Astrocyte (in vitro differentiated cells and primary cell): ENCODE measurements at regions not wholly inside any gene's neighbourhood (a gene's known extent, or its start where the extent isn't known, plus 50 kb on each side); places are given as distances from the start of the nearest gene placed in this dataset.

Experiments used
- DNase-seq: peaks from one replicate; pipeline ENCODE4 v3.0.0-alpha.2; 2010; ENCODE audit warnings: low read depth
- FAIRE-seq: peaks from 2 replicates; lab custom pipeline; 2011; peaks lifted over from hg19 to GRCh38; lab: Jason Lieb, UNC
- H2AFZ ChIP-seq: 2 replicates; pipeline ENCODE4 v1.6.0; 2012; ENCODE audit warnings: low read depth, low read length, inconsistent platforms
- H3K27ac ChIP-seq: 2 replicates; pipeline ENCODE4 v1.5.1; 2011; ENCODE audit warnings: low read depth, low read length, inconsistent platforms
- H3K27me3 ChIP-seq: 2 replicates; pipeline ENCODE4 v1.6.0; 2011; ENCODE audit warnings: low read length, inconsistent platforms; ENCODE audit not compliant: insufficient read depth
- H3K36me3 ChIP-seq: 2 replicates; pipeline ENCODE4 v1.5.1; 2011; ENCODE audit warnings: low read length, inconsistent platforms; ENCODE audit not compliant: insufficient read depth
- H3K4me1 ChIP-seq: 2 replicates; pipeline ENCODE4 v1.5.1; 2011; ENCODE audit warnings: low read length, inconsistent platforms; ENCODE audit not compliant: insufficient read depth
- H3K4me2 ChIP-seq: 2 replicates; pipeline ENCODE4 v1.6.0; 2012; ENCODE audit warnings: low read length, inconsistent platforms
- H3K4me3 ChIP-seq: 2 replicates; pipeline ENCODE4 v1.5.1; 2011; ENCODE audit warnings: low read depth, mild to moderate bottlenecking, low read length, inconsistent platforms; ENCODE audit not compliant: insufficient read depth
- H3K79me2 ChIP-seq: 2 replicates; pipeline ENCODE4 v1.6.0; 2012; ENCODE audit warnings: mild to moderate bottlenecking, low read length, inconsistent platforms; ENCODE audit not compliant: insufficient read depth
- H3K9ac ChIP-seq: 2 replicates; pipeline ENCODE4 v1.6.0; 2012; ENCODE audit warnings: mild to moderate bottlenecking, low read length, inconsistent platforms
- H3K9me3 ChIP-seq: 2 replicates; pipeline ENCODE4 v1.5.1; 2012; ENCODE audit warnings: low read depth, mild to moderate bottlenecking, low read length, inconsistent platforms; ENCODE audit not compliant: insufficient read depth
- H4K20me1 ChIP-seq: 2 replicates; pipeline ENCODE4 v1.6.0; 2012; ENCODE audit warnings: low read length, inconsistent platforms; ENCODE audit not compliant: insufficient read depth
- H3K27ac Mint-ChIP-seq: one replicate; pipeline ENCODE4 v1.8.0; 2021; ENCODE audit warnings: mild to moderate bottlenecking, mixed read lengths; ENCODE audit not compliant: unreplicated experiment
- H3K27me3 Mint-ChIP-seq: one replicate; pipeline ENCODE4 v1.8.0; 2021; ENCODE audit warnings: low read depth, mixed read lengths; ENCODE audit not compliant: unreplicated experiment
- H3K36me3 Mint-ChIP-seq: one replicate; pipeline ENCODE4 v1.8.0; 2021; ENCODE audit warnings: low read depth, mixed read lengths; ENCODE audit not compliant: unreplicated experiment
- H3K4me1 Mint-ChIP-seq: one replicate; pipeline ENCODE4 v1.8.0; 2021; ENCODE audit warnings: low read depth, mixed read lengths; ENCODE audit not compliant: unreplicated experiment
- H3K4me3 Mint-ChIP-seq: one replicate; pipeline ENCODE4 v1.8.0; 2021; ENCODE audit warnings: mild to moderate bottlenecking, moderate library complexity, mixed read lengths; ENCODE audit not compliant: unreplicated experiment
- H3K9me3 Mint-ChIP-seq: one replicate; pipeline ENCODE4 v1.8.0; 2021; ENCODE audit warnings: mild to moderate bottlenecking, mixed read lengths; ENCODE audit not compliant: unreplicated experiment
- CTCF ChIP-seq: IDR thresholded peaks from 2 replicates; pipeline ENCODE4 v1.5.1; 2011; ENCODE audit warnings: low read depth, mild to moderate bottlenecking, inconsistent platforms, low read length, moderate library complexity; ENCODE audit not compliant: insufficient read depth
- EZH2 ChIP-seq: IDR thresholded peaks from 2 replicates; pipeline ENCODE4 v1.6.1; 2012; ENCODE audit warnings: mild to moderate bottlenecking, low read length, inconsistent platforms; ENCODE audit not compliant: insufficient read depth

GRCh38 chr13:83311886-83312577 is 570.2 kb downstream of the SLITRK1 start:
- Mint-ChIP-seq H3K36me3 (no peaks in the 10 kb centered on the region), H3K4me3 (no peak overlapping the region), H3K4me1 (peaks cover 9% of the 10 kb centered on the region), H3K9me3 (no peaks in the 10 kb centered on the region), H3K27me3 (no peaks in the 10 kb centered on the region), H3K27ac (peak overlapping the region; percentile 58)
- no peaks in the 10 kb centered on the region for H3K79me2 ChIP-seq
- peaks cover 6% of the 10 kb centered on the region for H3K4me1 ChIP-seq
- H3K27ac ChIP-seq, result peak overlapping the region; percentile 19
- no peaks in the 10 kb centered on the region for H3K36me3 ChIP-seq
- no peak overlapping the region for H3K4me3 ChIP-seq
- no peaks in the 10 kb centered on the region for H3K9me3 ChIP-seq
- TF ChIP-seq EZH2 (no peak), CTCF (no peak)
- no peak overlapping the region for H3K9ac ChIP-seq
- no peaks in the 10 kb centered on the region for H3K27me3 ChIP-seq
- no peaks in the 10 kb centered on the region for H4K20me1 ChIP-seq
- peak overlapping the region; percentile 5 for H3K4me2 ChIP-seq
- DNase-seq (peak; percentile 36), FAIRE-seq (no peak)
- H2AFZ ChIP-seq, result no peak overlapping the region

GRCh38 chr13:83298617-83299016 is 583.7 kb downstream of the SLITRK1 start:
- Mint-ChIP-seq H3K4me1 (no peaks in the 10 kb centered on the region), H3K36me3 (no peaks in the 10 kb centered on the region), H3K27ac (no peak overlapping the region), H3K27me3 (no peaks in the 10 kb centered on the region), H3K9me3 (no peaks in the 10 kb centered on the region), H3K4me3 (no peak overlapping the region)
- Histone ChIP-seq H3K4me2 (no peak overlapping the region), H3K9me3 (no peaks in the 10 kb centered on the region), H3K9ac (no peak overlapping the region), H3K27ac (no peak overlapping the region), H2AFZ (no peak overlapping the region), H3K4me3 (no peak overlapping the region), H3K79me2 (no peaks in the 10 kb centered on the region), H3K27me3 (no peaks in the 10 kb centered on the region), H3K36me3 (no peaks in the 10 kb centered on the region), H3K4me1 (no peaks in the 10 kb centered on the region), H4K20me1 (no peaks in the 10 kb centered on the region)
- FAIRE-seq, result no peak
- DNase-seq, result no peak
- TF ChIP-seq CTCF (no peak), EZH2 (no peak)

GRCh38 chr13:83297586-83298290 is 584.5 kb downstream of the SLITRK1 start:
- FAIRE-seq, result no peak
- Histone ChIP-seq H3K4me1 (no peaks in the 10 kb centered on the region), H3K27me3 (no peaks in the 10 kb centered on the region), H2AFZ (no peak overlapping the region), H3K27ac (no peak overlapping the region), H3K4me2 (no peak overlapping the region), H3K36me3 (no peaks in the 10 kb centered on the region), H3K79me2 (no peaks in the 10 kb centered on the region), H3K9me3 (no peaks in the 10 kb centered on the region), H3K4me3 (no peak overlapping the region), H3K9ac (no peak overlapping the region), H4K20me1 (no peaks in the 10 kb centered on the region)
- Mint-ChIP-seq H3K9me3 (no peaks in the 10 kb centered on the region), H3K4me3 (no peak overlapping the region), H3K36me3 (no peaks in the 10 kb centered on the region), H3K4me1 (no peaks in the 10 kb centered on the region), H3K27me3 (no peaks in the 10 kb centered on the region), H3K27ac (no peak overlapping the region)
- no peak for TF ChIP-seq EZH2
- TF ChIP-seq CTCF, result no peak
- DNase-seq, result no peak
